Ovary (tissue), 3 donors: ENCODE measurements at regions not wholly inside any gene's neighbourhood (a gene's known extent, or its start where the extent isn't known, plus 50 kb on each side); places are given as distances from the start of the nearest gene placed in this dataset.

Experiments used
- CTCF ChIP-seq, 3 donors: fragments of 450-650 bp in 2 of 3; fragments of 200-600 bp in 1 of 3; IDR thresholded peaks; one replicate each; pipeline versions ENCODE4 v1.5.1 to v1.8.0; 2016 to 2022; ENCODE audit warnings: antibody characterized with exemption in 3 of 3, mild to moderate bottlenecking in 1 of 3
- EP300 ChIP-seq: sonication (generic); formaldehyde crosslinking; IDR thresholded peaks from one replicate; pipeline ENCODE4 v1.6.1; 2017; ENCODE audit warnings: antibody characterized with exemption
- donor health status: DM: no; HTN: no; CAD: no.

- no peak for TF ChIP-seq CTCF (IDR thresholded peaks at IDR 0.05)
- TF ChIP-seq EP300: no peak
These were observed 87.8 kb upstream of the ATF3 start for GRCh38 chr1:212520746-212521145.
